Body of pancreas (tissue), 4 donors: ENCODE measurements at regions not wholly inside any gene's neighbourhood (a gene's known extent, or its start where the extent isn't known, plus 50 kb on each side); places are given as distances from the start of the nearest gene placed in this dataset.

Experiments
- POLR2A ChIP-seq, 3 donors: fragments of 450-650 bp; IDR thresholded peaks; one replicate each; pipeline ENCODE4 v1.6.1; 2016; ENCODE audit warnings: antibody characterized with exemption in 3 of 3, mild to moderate bottlenecking in 2 of 3
- TF ChIP-seq, protein P1 (sequence below), 7 experiments: fragments of 450-650 bp in 4 of 7; fragments of 200-600 bp in 3 of 7; sonication (generic) in 3 of 7; IDR thresholded peaks; one replicate each; pipeline ENCODE4 v1.5.1; 2016 to 2019; ENCODE audit warnings: antibody characterized with exemption in 7 of 7

DNA sequence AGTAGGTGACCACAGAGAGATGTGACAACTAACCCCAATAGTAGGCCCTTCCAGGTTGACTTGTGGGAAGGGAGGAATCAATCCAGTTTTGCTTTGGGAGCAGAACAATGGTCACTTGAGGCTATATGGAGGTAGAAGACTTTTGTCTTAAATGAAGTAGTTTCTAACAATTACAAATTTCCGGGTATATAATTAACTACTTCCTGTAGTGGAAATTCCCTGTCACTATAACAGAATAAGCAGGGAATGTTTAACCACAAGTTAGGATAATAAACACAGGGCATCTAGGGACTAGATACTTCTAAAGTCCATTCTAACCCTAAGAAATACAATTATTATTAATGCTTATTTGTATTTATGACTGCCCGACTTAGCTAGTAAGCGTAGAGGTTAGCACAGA lies 99.0 kb upstream of the TRPC3 start:
- TF ChIP-seq, protein P1, sequence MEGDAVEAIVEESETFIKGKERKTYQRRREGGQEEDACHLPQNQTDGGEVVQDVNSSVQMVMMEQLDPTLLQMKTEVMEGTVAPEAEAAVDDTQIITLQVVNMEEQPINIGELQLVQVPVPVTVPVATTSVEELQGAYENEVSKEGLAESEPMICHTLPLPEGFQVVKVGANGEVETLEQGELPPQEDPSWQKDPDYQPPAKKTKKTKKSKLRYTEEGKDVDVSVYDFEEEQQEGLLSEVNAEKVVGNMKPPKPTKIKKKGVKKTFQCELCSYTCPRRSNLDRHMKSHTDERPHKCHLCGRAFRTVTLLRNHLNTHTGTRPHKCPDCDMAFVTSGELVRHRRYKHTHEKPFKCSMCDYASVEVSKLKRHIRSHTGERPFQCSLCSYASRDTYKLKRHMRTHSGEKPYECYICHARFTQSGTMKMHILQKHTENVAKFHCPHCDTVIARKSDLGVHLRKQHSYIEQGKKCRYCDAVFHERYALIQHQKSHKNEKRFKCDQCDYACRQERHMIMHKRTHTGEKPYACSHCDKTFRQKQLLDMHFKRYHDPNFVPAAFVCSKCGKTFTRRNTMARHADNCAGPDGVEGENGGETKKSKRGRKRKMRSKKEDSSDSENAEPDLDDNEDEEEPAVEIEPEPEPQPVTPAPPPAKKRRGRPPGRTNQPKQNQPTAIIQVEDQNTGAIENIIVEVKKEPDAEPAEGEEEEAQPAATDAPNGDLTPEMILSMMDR (IDR thresholded peaks at IDR 0.05): no peak
- TF ChIP-seq POLR2A (IDR thresholded peaks at IDR 0.05): no peak
